NCI-H526 treated with DMSO at 0.1 percent for 48 hours (cell line): ENCODE measurements at regions not wholly inside any gene's neighbourhood (a gene's known extent, or its start where the extent isn't known, plus 50 kb on each side); places are given as distances from the start of the nearest gene placed in this dataset.
"Not testable (repeated sequence)": the region's sequence is repeated elsewhere in the genome, so short reads cannot be mapped to it uniquely, and the experiment has no call there.

Experiments
- DNase-seq: peaks from one replicate; lab custom pipeline; 2025; lab: John Stamatoyannopoulos, UW

DNA sequence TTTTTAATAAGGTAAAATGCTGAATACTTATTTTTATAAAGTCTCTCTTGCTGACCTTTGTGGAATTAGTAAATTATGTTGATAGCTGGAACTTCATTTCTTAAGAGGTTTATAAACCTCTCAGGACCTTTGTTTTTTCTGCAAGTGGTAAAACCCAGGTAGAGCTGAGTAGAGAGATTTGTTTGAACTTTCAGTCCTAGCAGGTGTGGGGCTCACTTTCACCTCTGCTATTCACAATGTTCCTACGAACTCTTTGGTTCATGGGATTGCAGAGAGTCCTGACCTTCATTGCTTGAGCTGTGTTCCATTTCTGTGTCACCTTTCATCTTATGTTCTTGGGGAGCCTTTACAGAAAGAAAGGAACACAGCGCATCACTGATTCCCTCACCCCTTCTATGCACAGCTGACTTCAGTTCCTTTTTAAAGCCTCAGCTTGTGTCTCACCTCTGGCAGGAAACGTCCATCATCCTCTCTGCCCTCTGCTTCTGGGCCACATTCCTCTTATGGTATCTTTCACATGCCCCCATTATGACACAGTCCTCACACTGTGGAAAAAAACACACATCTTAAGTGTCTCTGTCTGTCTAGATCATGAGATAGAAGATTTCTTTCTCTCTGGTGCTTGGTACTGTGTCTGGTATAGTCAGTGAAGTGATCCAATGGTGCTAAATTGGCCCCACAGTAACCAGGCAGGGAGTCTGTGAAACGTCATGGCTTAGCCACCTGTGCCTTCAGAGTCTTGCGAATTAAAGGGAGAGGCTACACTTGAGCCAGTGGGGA lies 262.5 kb upstream of the B3GALT2 start:
- no peak for DNase-seq

GRCh38 chr1:193443886-193444285 lies 257.5 kb upstream of the B3GALT2 start:
- no peak for DNase-seq

GRCh38 chr1:193438771-193439170 lies 252.4 kb upstream of the B3GALT2 start:
- DNase-seq = no peak

GRCh38 chr1:193438312-193438711 lies 251.9 kb upstream of the B3GALT2 start:
- DNase-seq = no peak

GRCh38 chr1:193437785-193438184 lies 251.4 kb upstream of the B3GALT2 start:
- DNase-seq = no peak

- not testable (repeated sequence) for DNase-seq
Measured at GRCh38 chr1:193437333-193437732, 250.9 kb upstream of the B3GALT2 start.

GRCh38 chr1:193435781-193436180 lies 249.4 kb upstream of the B3GALT2 start:
- DNase-seq = no peak

GRCh38 chr1:193434319-193434718 lies 247.9 kb upstream of the B3GALT2 start:
- no peak for DNase-seq

DNA sequence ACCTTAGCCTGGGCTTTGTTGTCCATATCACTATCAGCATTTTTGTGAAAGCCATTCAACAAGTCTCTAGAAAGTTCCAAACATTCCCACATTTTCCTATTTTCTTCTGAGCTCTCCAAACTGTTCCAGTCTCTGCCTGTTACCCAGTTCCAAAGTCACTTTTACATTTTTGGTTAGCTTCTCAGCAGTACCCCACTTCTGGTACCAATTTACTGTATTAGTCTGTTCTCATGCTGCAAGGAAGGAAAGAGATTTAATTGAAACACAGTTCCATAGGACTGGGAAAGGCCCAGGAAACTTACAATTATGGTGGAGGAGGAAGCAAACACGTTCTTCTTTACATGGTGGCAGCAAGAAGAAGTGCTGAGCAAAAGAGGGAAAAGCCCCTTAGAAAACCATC lies 247.2 kb upstream of the B3GALT2 start:
- no peak for DNase-seq

DNA sequence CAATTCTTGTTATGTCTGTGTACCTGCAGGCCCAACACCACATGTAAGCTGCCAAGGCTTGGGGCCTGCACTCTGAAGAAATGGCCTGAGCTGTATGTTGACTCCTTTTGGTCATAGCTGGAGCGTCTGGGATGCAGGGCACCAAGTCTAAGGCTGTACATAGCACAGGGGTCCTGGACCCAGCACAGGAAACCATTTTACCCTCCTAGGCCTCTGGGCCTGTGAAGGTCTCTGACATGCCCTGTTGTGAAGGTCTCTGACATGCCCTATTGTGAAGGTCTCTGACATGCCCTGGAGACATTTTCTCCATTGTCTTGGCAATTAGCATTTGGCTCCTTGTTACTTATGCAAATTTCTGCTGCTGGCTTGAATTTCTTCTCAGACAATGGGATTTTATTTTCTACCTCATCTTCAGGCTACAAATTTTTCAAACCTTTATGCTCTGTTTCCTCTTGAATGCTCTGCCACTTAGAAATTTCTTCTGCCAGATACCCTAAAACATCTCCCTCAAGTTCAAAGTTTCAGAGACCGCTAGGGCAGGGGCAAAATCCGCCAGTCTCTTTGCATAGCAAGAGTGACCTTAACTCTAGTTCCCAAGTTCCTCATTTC lies 246.7 kb upstream of the B3GALT2 start:
- DNase-seq = no peak

DNA sequence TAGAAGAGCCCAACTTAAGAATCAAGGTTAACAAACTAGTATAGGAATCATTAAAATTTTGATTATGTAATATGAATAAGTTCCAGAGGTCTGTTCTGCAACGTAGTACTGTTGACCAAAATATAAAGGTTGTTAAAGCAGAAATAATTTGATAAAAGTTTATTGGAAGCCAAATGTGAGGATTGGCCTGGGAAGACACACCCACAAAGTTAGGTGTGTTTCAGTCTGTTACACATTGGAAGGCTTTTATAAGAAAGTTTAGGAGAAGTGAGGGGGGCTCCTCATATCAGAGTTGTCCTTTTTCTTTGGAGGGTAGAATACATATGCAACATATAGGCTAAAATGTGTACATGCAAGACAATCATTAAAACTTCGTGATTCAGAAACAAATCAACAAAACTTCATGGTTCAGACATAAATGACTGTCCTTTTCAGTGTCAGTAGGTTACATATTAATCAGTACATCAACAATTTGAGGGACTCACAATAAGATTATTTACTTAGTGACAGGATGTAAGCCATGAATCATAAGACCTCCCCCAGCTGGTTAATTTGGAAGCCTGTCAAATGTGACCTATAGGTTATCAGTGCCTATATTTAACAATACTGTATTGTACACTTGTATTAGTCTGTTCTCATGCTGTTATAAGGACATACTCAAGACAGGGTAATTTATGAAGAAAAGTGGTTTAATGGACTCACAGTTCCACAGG lies 245.0 kb upstream of the B3GALT2 start:
- DNase-seq = no peak

- DNase-seq = no peak
Measured at GRCh38 chr1:193427524-193427923, 241.1 kb upstream of the B3GALT2 start.

DNA sequence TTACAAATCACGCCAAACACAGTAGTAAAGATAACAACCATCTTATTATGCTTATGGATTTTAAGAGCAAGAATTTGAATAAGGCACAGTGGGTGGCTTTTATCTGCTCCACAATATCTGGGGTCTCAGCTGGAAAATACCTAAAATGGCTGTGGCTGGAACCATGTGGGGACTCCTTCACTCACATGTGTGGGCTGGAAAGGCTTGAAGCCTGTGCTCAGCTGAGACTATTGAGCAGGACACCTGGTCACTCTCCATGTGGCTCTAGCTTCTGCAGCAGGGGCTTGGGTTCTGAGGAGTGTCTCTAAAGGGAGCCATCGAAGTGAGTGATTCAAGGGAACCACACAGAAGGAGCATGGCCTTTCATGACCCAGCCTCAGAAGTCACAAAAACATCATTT lies 239.6 kb upstream of the B3GALT2 start:
- DNase-seq = no peak

DNA sequence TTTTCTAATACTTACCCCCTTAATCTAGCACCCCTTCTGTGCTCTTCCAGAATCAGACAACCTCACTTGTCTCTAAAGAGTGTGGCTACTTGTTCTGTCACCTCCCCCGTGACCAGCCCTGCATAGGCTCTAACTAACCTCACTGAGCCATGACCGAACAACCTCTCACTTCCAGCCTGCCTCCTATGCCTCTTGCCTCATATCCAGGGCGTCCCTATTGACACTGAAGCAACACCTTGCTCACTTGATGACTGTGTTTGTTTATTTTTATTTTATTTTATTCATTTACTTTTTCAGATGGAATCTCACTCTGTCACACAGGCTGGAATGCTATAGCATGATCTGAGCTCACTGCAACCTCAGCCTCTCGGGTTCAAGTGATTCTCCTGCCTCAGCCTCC lies 235.1 kb upstream of the B3GALT2 start:
- DNase-seq = no peak

GRCh38 chr1:193419295-193419694 lies 232.9 kb upstream of the B3GALT2 start:
- DNase-seq = no peak

DNA sequence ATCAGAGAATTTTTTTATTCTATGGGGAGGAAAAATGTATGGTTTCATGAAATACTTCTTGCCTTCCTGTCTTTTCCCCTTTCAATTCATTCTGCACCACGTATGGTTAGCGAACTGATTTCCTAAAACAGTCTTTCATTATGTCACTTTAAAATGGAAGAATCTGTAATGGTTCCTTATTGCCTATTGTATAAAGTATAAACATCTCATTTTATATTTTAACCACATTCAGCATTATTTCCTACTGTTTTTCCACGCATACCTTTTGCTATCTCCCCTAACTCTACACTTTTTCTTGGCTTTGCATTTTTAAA lies 232.3 kb upstream of the B3GALT2 start:
- DNase-seq = no peak

- DNase-seq = no peak
Measured at GRCh38 chr1:193417945-193418744, 231.7 kb upstream of the B3GALT2 start.

DNA sequence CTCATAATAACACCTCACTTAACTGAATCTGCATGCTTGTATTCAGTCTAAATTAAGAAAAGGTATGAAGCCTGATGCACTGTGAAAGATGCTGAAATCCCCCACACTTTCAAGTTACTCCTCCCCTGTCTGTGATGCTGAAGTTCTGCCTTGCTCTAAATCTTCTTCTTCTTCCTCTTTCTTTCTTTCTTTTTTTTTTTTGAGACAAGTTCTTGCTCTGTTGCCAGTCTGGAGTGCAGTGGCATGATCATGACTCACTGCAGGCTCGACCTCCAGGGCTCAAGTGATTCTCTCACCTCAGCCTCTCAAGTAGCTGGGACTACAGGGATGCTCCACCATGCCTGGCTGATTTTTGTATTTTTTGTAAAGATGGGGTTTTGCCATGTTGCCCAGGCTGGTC lies 231.0 kb upstream of the B3GALT2 start:
- no peak for DNase-seq

- DNase-seq = no peak
Measured at GRCh38 chr1:193416226-193417024, 230.0 kb upstream of the B3GALT2 start.

- DNase-seq = no peak
Measured at GRCh38 chr1:193415256-193415655, 228.8 kb upstream of the B3GALT2 start.

DNA sequence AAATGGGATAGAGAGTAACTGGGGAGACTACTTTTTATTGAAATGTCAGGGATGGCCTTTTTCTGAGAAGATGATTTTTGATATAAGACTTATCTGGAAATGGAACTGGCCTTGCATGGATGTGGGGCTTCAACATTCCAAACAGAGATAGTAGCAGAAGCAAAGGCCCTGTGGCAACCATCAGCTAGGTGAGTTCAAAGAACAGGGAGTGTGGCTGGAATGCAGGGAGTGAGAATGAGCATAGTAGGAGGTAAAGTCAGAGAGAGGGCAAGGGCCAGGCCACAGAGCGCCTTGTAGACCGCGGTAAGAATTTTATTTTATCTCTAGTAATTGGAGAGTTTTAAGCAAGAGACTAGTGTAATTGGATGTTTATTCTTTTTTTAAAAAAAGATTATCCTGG lies 227.0 kb upstream of the B3GALT2 start:
- DNase-seq = no peak

DNA sequence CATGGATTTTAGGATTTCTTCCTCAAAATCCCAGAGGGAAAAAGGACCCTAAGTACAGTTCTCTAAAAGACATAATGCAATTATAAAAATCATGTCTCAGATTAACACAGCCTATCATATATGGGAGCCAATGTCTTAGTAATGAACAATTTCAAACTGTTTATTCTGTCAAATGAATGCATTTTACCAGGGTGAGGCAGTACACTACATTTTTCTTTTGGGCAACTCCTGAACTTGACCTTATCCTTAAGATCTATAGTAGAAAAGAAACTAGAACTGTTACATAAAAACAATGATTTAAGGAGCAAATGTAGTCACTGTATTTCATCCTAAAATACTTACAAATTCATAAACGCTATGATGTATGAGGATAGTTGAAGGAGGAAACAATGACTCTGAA lies 226.3 kb upstream of the B3GALT2 start:
- DNase-seq = no peak
